ENCODE measurements at regions not wholly inside any gene's neighbourhood (a gene's known extent, or its start where the extent isn't known, plus 50 kb on each side); places are given as distances from the start of the nearest gene placed in this dataset.

- Histone ChIP-seq H3K27me3 (ENCODE audit: control insufficient read depth, insufficient read depth, low read length) (no peaks in the 10 kb centered on the region), H3K4me3 (ENCODE audit: low read depth in 2 of 2, low read length in 2 of 2) (no peak overlapping the region), H3K9me3 (ENCODE audit: control insufficient read depth, insufficient read depth, low read depth, low read length) (no peaks in the 10 kb centered on the region), H3K36me3 (ENCODE audit: control insufficient read depth, insufficient read depth, low read length) (no peaks in the 10 kb centered on the region), H3K27ac (ENCODE audit: low read length) (no peak overlapping the region), H3K4me1 (ENCODE audit: control insufficient read depth, insufficient read depth, low read length) (no peaks in the 10 kb centered on the region)
- ATAC-seq (peak; percentile 78), DNase-seq (ENCODE audit: low read depth, low spot score) (no peak)
- intact Hi-C loops (cut with micrococcal nuclease; ENCODE audit: unreplicated experiment) (no loop called here), in situ Hi-C loops (cut with HindIII; ENCODE audit: low pct_unique_long_range_greater_than_20kb, low sequenced_read_pairs) (no loop called here)
- no peak for TF ChIP-seq CTCF (IDR thresholded peaks at IDR 0.05)
- TF ChIP-seq TCF7L2 (IDR thresholded peaks at IDR 0.05; ENCODE audit: low read depth, low read length) = no peak
- TF ChIP-seq REST (IDR thresholded peaks at IDR 0.05; ENCODE audit: insufficient read depth in 1 of 2, low read depth in 2 of 2, low read length in 1 of 2) = no peak
- TF ChIP-seq POLR2AphosphoS5 (IDR thresholded peaks at IDR 0.05; ENCODE audit: low read depth, low read length) = no peak
- TF ChIP-seq SIN3A (IDR thresholded peaks at IDR 0.05; ENCODE audit: borderline replicate concordance, insufficient read depth, low read depth, low read length) = no peak
- POLR2A ChIA-PET = no interaction called here
- CTCF ChIA-PET = interaction anchor here (0.6 kb wide), 1 partner anchor 597 kb away, joined by 9 read pairs; no protein-coding TSS in a partner anchor
- no TSS peak for BruUV-seq (replicated peaks)
Observed at GRCh38 chr12:102539651-102540553, 59.5 kb upstream of the IGF1 start.

- BruUV-seq (replicated peaks) = no TSS peak
- no peak overlapping the region for H3K27ac ChIP-seq (ENCODE audit: low read length)
- intact Hi-C loops (cut with micrococcal nuclease; ENCODE audit: unreplicated experiment) = no loop called here
Observed at GRCh38 chr12:102535306-102535705, 54.9 kb upstream of the IGF1 start.

More at GRCh38 chr12:102535306-102535705, 54.9 kb upstream of the IGF1 start:
- Histone ChIP-seq H3K27me3 (ENCODE audit: control insufficient read depth, insufficient read depth, low read length) (no peaks in the 10 kb centered on the region), H3K36me3 (ENCODE audit: control insufficient read depth, insufficient read depth, low read length) (no peaks in the 10 kb centered on the region), H3K4me3 (ENCODE audit: low read depth in 2 of 2, low read length in 2 of 2) (no peak overlapping the region), H3K9me3 (ENCODE audit: control insufficient read depth, insufficient read depth, low read depth, low read length) (no peaks in the 10 kb centered on the region), H3K4me1 (ENCODE audit: control insufficient read depth, insufficient read depth, low read length) (no peaks in the 10 kb centered on the region)
- ATAC-seq (peak; percentile 34; the same call in 1 of the 2 replicates), DNase-seq (ENCODE audit: low read depth, low spot score) (no peak)
- ChIA-PET CTCF (no interaction called here), POLR2A (no interaction called here)
- TF ChIP-seq REST (IDR thresholded peaks at IDR 0.05; ENCODE audit: insufficient read depth in 1 of 2, low read depth in 2 of 2, low read length in 1 of 2) = no peak
- TF ChIP-seq SIN3A (IDR thresholded peaks at IDR 0.05; ENCODE audit: borderline replicate concordance, insufficient read depth, low read depth, low read length) = no peak
- no peak for TF ChIP-seq POLR2AphosphoS5 (IDR thresholded peaks at IDR 0.05; ENCODE audit: low read depth, low read length)
- no peak for TF ChIP-seq CTCF (IDR thresholded peaks at IDR 0.05)
- no peak for TF ChIP-seq TCF7L2 (IDR thresholded peaks at IDR 0.05; ENCODE audit: low read depth, low read length)
- in situ Hi-C loops (cut with HindIII; ENCODE audit: low pct_unique_long_range_greater_than_20kb, low sequenced_read_pairs) = no loop called here
